ENCODE measurements at regions not wholly inside any gene's neighbourhood (a gene's known extent, or its start where the extent isn't known, plus 50 kb on each side); places are given as distances from the start of the nearest gene placed in this dataset.

- H3K36me3 ChIP-seq (ENCODE audit: control insufficient read depth, insufficient read depth, low read length), result no peaks in the 10 kb centered on the region
- WGBS, 2 experiments (ENCODE audit: insufficient coverage in 2 of 2), result no CpG with 5 or more reads among the region's 2 CpGs
- H3K27ac ChIP-seq (ENCODE audit: low read depth, low read length, severe bottlenecking), result no peak overlapping the region
- no peaks in the 10 kb centered on the region for H3K4me1 ChIP-seq (ENCODE audit: control insufficient read depth, insufficient read depth, low read length, poor library complexity, severe bottlenecking)
- H3K4me3 ChIP-seq (ENCODE audit: extremely low read depth, insufficient read depth, low read length, poor library complexity, severe bottlenecking), result no peak overlapping the region
- no peaks in the 10 kb centered on the region for H3K9me3 ChIP-seq (ENCODE audit: control insufficient read depth, low read length)
Measured at GRCh38 chr7:120169996-120170783, 102.8 kb upstream of the KCND2 start.

GRCh38 chr7:120170834-120171233, 102.1 kb upstream of the KCND2 start:
- Histone ChIP-seq H3K9me3 (ENCODE audit: control insufficient read depth, low read length) (no peaks in the 10 kb centered on the region), H3K36me3 (ENCODE audit: control insufficient read depth, insufficient read depth, low read length) (no peaks in the 10 kb centered on the region), H3K4me3 (ENCODE audit: extremely low read depth, insufficient read depth, low read length, poor library complexity, severe bottlenecking) (no peak overlapping the region), H3K4me1 (ENCODE audit: control insufficient read depth, insufficient read depth, low read length, poor library complexity, severe bottlenecking) (no peaks in the 10 kb centered on the region), H3K27ac (ENCODE audit: low read depth, low read length, severe bottlenecking) (no peak overlapping the region)

GRCh38 chr7:120171406-120171805, 101.6 kb upstream of the KCND2 start:
- H3K4me1 ChIP-seq (ENCODE audit: control insufficient read depth, insufficient read depth, low read length, poor library complexity, severe bottlenecking), result no peaks in the 10 kb centered on the region
- no peak overlapping the region for H3K27ac ChIP-seq (ENCODE audit: low read depth, low read length, severe bottlenecking)
- no CpG with 5 or more reads among the region's 1 CpG for WGBS, 2 experiments (ENCODE audit: insufficient coverage in 2 of 2)
- no peaks in the 10 kb centered on the region for H3K36me3 ChIP-seq (ENCODE audit: control insufficient read depth, insufficient read depth, low read length)
- H3K9me3 ChIP-seq (ENCODE audit: control insufficient read depth, low read length), result no peaks in the 10 kb centered on the region
- H3K4me3 ChIP-seq (ENCODE audit: extremely low read depth, insufficient read depth, low read length, poor library complexity, severe bottlenecking), result no peak overlapping the region

- Histone ChIP-seq H3K27ac (ENCODE audit: low read depth, low read length, severe bottlenecking) (no peak overlapping the region), H3K4me3 (ENCODE audit: extremely low read depth, insufficient read depth, low read length, poor library complexity, severe bottlenecking) (no peak overlapping the region), H3K36me3 (ENCODE audit: control insufficient read depth, insufficient read depth, low read length) (no peaks in the 10 kb centered on the region), H3K4me1 (ENCODE audit: control insufficient read depth, insufficient read depth, low read length, poor library complexity, severe bottlenecking) (no peaks in the 10 kb centered on the region), H3K9me3 (ENCODE audit: control insufficient read depth, low read length) (no peaks in the 10 kb centered on the region)
- 86 to 100% methylated on average over 1 to 2 of the region's 2 CpGs for WGBS, 2 experiments (ENCODE audit: insufficient coverage in 2 of 2)
Measured at GRCh38 chr7:120180221-120180620, 92.8 kb upstream of the KCND2 start.

GRCh38 chr7:120181499-120181898, 91.5 kb upstream of the KCND2 start:
- H3K4me3 ChIP-seq (ENCODE audit: extremely low read depth, insufficient read depth, low read length, poor library complexity, severe bottlenecking), result no peak overlapping the region
- no peaks in the 10 kb centered on the region for H3K36me3 ChIP-seq (ENCODE audit: control insufficient read depth, insufficient read depth, low read length)
- H3K4me1 ChIP-seq (ENCODE audit: control insufficient read depth, insufficient read depth, low read length, poor library complexity, severe bottlenecking), result no peaks in the 10 kb centered on the region
- H3K9me3 ChIP-seq (ENCODE audit: control insufficient read depth, low read length), result no peaks in the 10 kb centered on the region
- no peak overlapping the region for H3K27ac ChIP-seq (ENCODE audit: low read depth, low read length, severe bottlenecking)

GRCh38 chr7:120184866-120185265, 88.1 kb upstream of the KCND2 start:
- no peak overlapping the region for H3K27ac ChIP-seq (ENCODE audit: low read depth, low read length, severe bottlenecking)
- H3K9me3 ChIP-seq (ENCODE audit: control insufficient read depth, low read length), result no peaks in the 10 kb centered on the region
- H3K4me1 ChIP-seq (ENCODE audit: control insufficient read depth, insufficient read depth, low read length, poor library complexity, severe bottlenecking), result no peaks in the 10 kb centered on the region
- H3K36me3 ChIP-seq (ENCODE audit: control insufficient read depth, insufficient read depth, low read length), result no peaks in the 10 kb centered on the region
- no peak overlapping the region for H3K4me3 ChIP-seq (ENCODE audit: extremely low read depth, insufficient read depth, low read length, poor library complexity, severe bottlenecking)
- 90% methylated on average over 1 of the region's 1 CpG; no CpG with 5 or more reads in 1 of the 2 experiments for WGBS, 2 experiments (ENCODE audit: insufficient coverage in 2 of 2)

- Histone ChIP-seq H3K27ac (ENCODE audit: low read depth, low read length, severe bottlenecking) (no peak overlapping the region), H3K4me3 (ENCODE audit: extremely low read depth, insufficient read depth, low read length, poor library complexity, severe bottlenecking) (no peak overlapping the region), H3K4me1 (ENCODE audit: control insufficient read depth, insufficient read depth, low read length, poor library complexity, severe bottlenecking) (no peaks in the 10 kb centered on the region), H3K36me3 (ENCODE audit: control insufficient read depth, insufficient read depth, low read length) (no peaks in the 10 kb centered on the region), H3K9me3 (ENCODE audit: control insufficient read depth, low read length) (no peaks in the 10 kb centered on the region)
- 100% methylated on average over 1 of the region's 3 CpGs; no CpG with 5 or more reads in 1 of the 2 experiments for WGBS, 2 experiments (ENCODE audit: insufficient coverage in 2 of 2)
Measured at GRCh38 chr7:120185940-120186682, 86.9 kb upstream of the KCND2 start.

GRCh38 chr7:120186688-120187087, 86.3 kb upstream of the KCND2 start:
- Histone ChIP-seq H3K27ac (ENCODE audit: low read depth, low read length, severe bottlenecking) (no peak overlapping the region), H3K36me3 (ENCODE audit: control insufficient read depth, insufficient read depth, low read length) (no peaks in the 10 kb centered on the region), H3K9me3 (ENCODE audit: control insufficient read depth, low read length) (no peaks in the 10 kb centered on the region), H3K4me3 (ENCODE audit: extremely low read depth, insufficient read depth, low read length, poor library complexity, severe bottlenecking) (no peak overlapping the region), H3K4me1 (ENCODE audit: control insufficient read depth, insufficient read depth, low read length, poor library complexity, severe bottlenecking) (no peaks in the 10 kb centered on the region)
- 87 to 92% methylated on average over 4 of the region's 4 CpGs for WGBS, 2 experiments (ENCODE audit: insufficient coverage in 2 of 2)

GRCh38 chr7:120189623-120190022, 83.4 kb upstream of the KCND2 start:
- no peak overlapping the region for H3K4me3 ChIP-seq (ENCODE audit: extremely low read depth, insufficient read depth, low read length, poor library complexity, severe bottlenecking)
- H3K9me3 ChIP-seq (ENCODE audit: control insufficient read depth, low read length), result no peaks in the 10 kb centered on the region
- H3K27ac ChIP-seq (ENCODE audit: low read depth, low read length, severe bottlenecking), result no peak overlapping the region
- H3K36me3 ChIP-seq (ENCODE audit: control insufficient read depth, insufficient read depth, low read length), result no peaks in the 10 kb centered on the region
- H3K4me1 ChIP-seq (ENCODE audit: control insufficient read depth, insufficient read depth, low read length, poor library complexity, severe bottlenecking), result no peaks in the 10 kb centered on the region

- H3K36me3 ChIP-seq (ENCODE audit: control insufficient read depth, insufficient read depth, low read length), result no peaks in the 10 kb centered on the region
- no peak overlapping the region for H3K27ac ChIP-seq (ENCODE audit: low read depth, low read length, severe bottlenecking)
Measured at GRCh38 chr7:120190109-120190508, 82.9 kb upstream of the KCND2 start.

GRCh38 chr7:120190566-120190965, 82.4 kb upstream of the KCND2 start:
- Histone ChIP-seq H3K4me3 (ENCODE audit: extremely low read depth, insufficient read depth, low read length, poor library complexity, severe bottlenecking) (no peak overlapping the region), H3K4me1 (ENCODE audit: control insufficient read depth, insufficient read depth, low read length, poor library complexity, severe bottlenecking) (no peaks in the 10 kb centered on the region), H3K9me3 (ENCODE audit: control insufficient read depth, low read length) (no peaks in the 10 kb centered on the region), H3K36me3 (ENCODE audit: control insufficient read depth, insufficient read depth, low read length) (no peaks in the 10 kb centered on the region), H3K27ac (ENCODE audit: low read depth, low read length, severe bottlenecking) (no peak overlapping the region)
- WGBS, 2 experiments (ENCODE audit: insufficient coverage in 2 of 2), result 60% methylated on average over 1 of the region's 1 CpG; no CpG with 5 or more reads in 1 of the 2 experiments

More at GRCh38 chr7:120190109-120190508, 82.9 kb upstream of the KCND2 start:
- no peak overlapping the region for H3K4me3 ChIP-seq (ENCODE audit: extremely low read depth, insufficient read depth, low read length, poor library complexity, severe bottlenecking)
- no peaks in the 10 kb centered on the region for H3K4me1 ChIP-seq (ENCODE audit: control insufficient read depth, insufficient read depth, low read length, poor library complexity, severe bottlenecking)
- H3K9me3 ChIP-seq (ENCODE audit: control insufficient read depth, low read length), result no peaks in the 10 kb centered on the region

Measured in mesodermal cell (in vitro differentiated cells).